PC-9 (cell line): ENCODE measurements at regions not wholly inside any gene's neighbourhood (a gene's known extent, or its start where the extent isn't known, plus 50 kb on each side); places are given as distances from the start of the nearest gene placed in this dataset.

ENCODE experiments used
- BruUV-seq: library from RNA; stranded (reverse); fragments of 400-500 nt; replicated peaks from 2 replicates; lab custom pipeline; 2021; lab: Mats Ljungman, UMichigan
- CTCF ChIA-PET: fragments of 300-600 bp; sonication (Branson Sonifier 250); formaldehyde crosslinking; loops from one replicate; lab custom pipeline; 2022; ENCODE audit warnings: antibody characterized with exemption; lab: Charles Lee
- POLR2A ChIA-PET: fragments of 300-600 bp; sonication (Branson Sonifier 250); formaldehyde crosslinking; loops from one replicate; lab custom pipeline; 2022; ENCODE audit warnings: antibody characterized with exemption; ENCODE audit not compliant: unreplicated experiment; lab: Charles Lee
- DNase-seq, 2 experiments: peaks; one replicate each; pipeline versions ENCODE4 v3.0.0 to v3.0.0-alpha.2; 2015 to 2022; ENCODE audit warnings: mixed read lengths in 1 of 2
- H2AFZ ChIP-seq: fragments of 200-600 bp; sonication (generic); 2 replicates; pipeline ENCODE4 v1.8.1; 2017; ENCODE audit warnings: antibody characterized with exemption
- H3F3A ChIP-seq: fragments of 200-600 bp; sonication (generic); 2 replicates; pipeline ENCODE4 v1.8.1; 2017; ENCODE audit warnings: antibody characterized with exemption, mild to moderate bottlenecking, low read depth; ENCODE audit not compliant: insufficient read depth
- H3K27ac ChIP-seq: fragments of 200-600 bp; sonication (generic); 2 replicates; pipeline ENCODE4 v1.6.1; 2016; ENCODE audit warnings: mixed run types
- H3K27me3 ChIP-seq: fragments of 200-600 bp; sonication (generic); 2 replicates; pipeline ENCODE4 v1.6.1; 2016; ENCODE audit warnings: low read depth, mixed run types; ENCODE audit not compliant: insufficient read depth
- H3K36me3 ChIP-seq: fragments of 200-600 bp; sonication (generic); 2 replicates; pipeline ENCODE4 v1.6.1; 2016; ENCODE audit warnings: low read depth, mixed run types
- H3K4me1 ChIP-seq: fragments of 200-600 bp; sonication (generic); replicated peaks from 2 replicates; pipeline ENCODE4 v1.6.1; 2016; ENCODE audit warnings: mixed run types; ENCODE audit not compliant: insufficient read depth
- H3K4me2 ChIP-seq: fragments of 200-600 bp; sonication (generic); 2 replicates; pipeline ENCODE4 v1.6.1; 2017; ENCODE audit warnings: mixed run types
- H3K4me3 ChIP-seq: fragments of 200-600 bp; sonication (generic); 2 replicates; pipeline ENCODE4 v1.6.1; 2016; ENCODE audit warnings: mixed run types
- H3K79me2 ChIP-seq: fragments of 200-600 bp; sonication (generic); 2 replicates; pipeline ENCODE4 v1.6.1; 2017; ENCODE audit warnings: low read depth, mixed run types
- H3K9me2 ChIP-seq: fragments of 200-600 bp; sonication (generic); 2 replicates; pipeline ENCODE4 v1.8.1; 2017; ENCODE audit warnings: mild to moderate bottlenecking; ENCODE audit not compliant: insufficient read depth
- H3K9me3 ChIP-seq: fragments of 200-600 bp; sonication (generic); 2 replicates; pipeline ENCODE4 v1.8.1; 2016; ENCODE audit warnings: low read depth; ENCODE audit not compliant: insufficient read depth
- H4K20me1 ChIP-seq: fragments of 200-600 bp; sonication (generic); 2 replicates; pipeline ENCODE4 v1.8.1; 2017; ENCODE audit not compliant: insufficient read depth
- EZH2 ChIP-seq: fragments of 200-600 bp; sonication (generic); IDR thresholded peaks from 2 replicates; pipeline ENCODE4 v1.8.0; 2017; ENCODE audit warnings: antibody characterized with exemption, low read depth
- intact Hi-C: fragments of 100-400 bp; cut with micrococcal nuclease; formaldehyde crosslinking; loops from one replicate; pipeline ENCODE4 v1.10.0; 2022; ENCODE audit not compliant: unreplicated experiment
- TF ChIP-seq, protein P1 (sequence below): fragments of 200-600 bp; sonication (generic); conservative IDR thresholded peaks from 2 replicates; pipeline ENCODE4 v1.6.1; 2017; ENCODE audit warnings: mixed run types, antibody characterized with exemption, mild to moderate bottlenecking, moderate library complexity

DNA sequence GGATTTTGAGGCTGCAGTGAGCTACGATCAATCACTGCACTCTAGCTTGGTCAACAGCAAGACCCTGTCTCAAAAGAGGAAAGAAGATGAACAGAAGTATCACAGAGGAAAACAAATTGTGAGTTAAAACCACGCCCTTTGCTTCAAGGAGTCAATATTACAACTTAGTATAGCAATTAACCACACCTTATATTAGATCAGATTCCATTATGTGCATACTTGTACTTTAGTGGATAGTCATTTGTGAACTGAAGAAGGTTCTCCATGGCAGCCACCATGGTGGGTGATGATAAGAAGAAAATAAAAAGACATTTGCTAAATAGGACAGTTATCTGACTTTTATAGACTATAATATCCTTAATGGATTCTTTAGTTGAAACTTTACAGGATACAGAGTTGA, 72.3 kb upstream of the EFEMP1 start:
- Histone ChIP-seq H3K27me3 (no peaks in the 10 kb centered on the region), H3K9me3 (no peaks in the 10 kb centered on the region), H3K27ac (no peak overlapping the region), H2AFZ (no peak overlapping the region), H3K4me2 (no peak overlapping the region), H3F3A (no peaks in the 10 kb centered on the region), H3K4me3 (no peak overlapping the region), H3K79me2 (no peaks in the 10 kb centered on the region), H3K9me2 (peaks cover 6% of the 10 kb centered on the region; the same call in 1 of the 2 replicates), H3K4me1 (peaks cover 8% of the 10 kb centered on the region; the same call in 1 of the 2 replicates), H3K36me3 (no peaks in the 10 kb centered on the region), H4K20me1 (no peaks in the 10 kb centered on the region)
- POLR2A ChIA-PET = no interaction called here
- no peak for TF ChIP-seq EZH2
- TF ChIP-seq, protein P1, sequence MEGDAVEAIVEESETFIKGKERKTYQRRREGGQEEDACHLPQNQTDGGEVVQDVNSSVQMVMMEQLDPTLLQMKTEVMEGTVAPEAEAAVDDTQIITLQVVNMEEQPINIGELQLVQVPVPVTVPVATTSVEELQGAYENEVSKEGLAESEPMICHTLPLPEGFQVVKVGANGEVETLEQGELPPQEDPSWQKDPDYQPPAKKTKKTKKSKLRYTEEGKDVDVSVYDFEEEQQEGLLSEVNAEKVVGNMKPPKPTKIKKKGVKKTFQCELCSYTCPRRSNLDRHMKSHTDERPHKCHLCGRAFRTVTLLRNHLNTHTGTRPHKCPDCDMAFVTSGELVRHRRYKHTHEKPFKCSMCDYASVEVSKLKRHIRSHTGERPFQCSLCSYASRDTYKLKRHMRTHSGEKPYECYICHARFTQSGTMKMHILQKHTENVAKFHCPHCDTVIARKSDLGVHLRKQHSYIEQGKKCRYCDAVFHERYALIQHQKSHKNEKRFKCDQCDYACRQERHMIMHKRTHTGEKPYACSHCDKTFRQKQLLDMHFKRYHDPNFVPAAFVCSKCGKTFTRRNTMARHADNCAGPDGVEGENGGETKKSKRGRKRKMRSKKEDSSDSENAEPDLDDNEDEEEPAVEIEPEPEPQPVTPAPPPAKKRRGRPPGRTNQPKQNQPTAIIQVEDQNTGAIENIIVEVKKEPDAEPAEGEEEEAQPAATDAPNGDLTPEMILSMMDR = no peak
- no TSS peak for BruUV-seq
- intact Hi-C loops = no loop called here
- CTCF ChIA-PET = no interaction called here
- no peak for DNase-seq

GRCh38 chr2:55999231-55999630, 75.6 kb upstream of the EFEMP1 start:
- H3K79me2 ChIP-seq = no peaks in the 10 kb centered on the region
- intact Hi-C loops = no loop called here
- H3K4me2 ChIP-seq = no peak overlapping the region
- no peak overlapping the region for H3K4me3 ChIP-seq
- no peaks in the 10 kb centered on the region for H3F3A ChIP-seq
- H3K9me2 ChIP-seq = peaks cover 6% of the 10 kb centered on the region; the same call in 1 of the 2 replicates
- no peak overlapping the region for H3K27ac ChIP-seq
- CTCF ChIA-PET = no interaction called here
- H3K27me3 ChIP-seq = no peaks in the 10 kb centered on the region
- DNase-seq = no peak
- BruUV-seq = no TSS peak
- H2AFZ ChIP-seq = no peak overlapping the region
- no peaks in the 10 kb centered on the region for H3K36me3 ChIP-seq
- POLR2A ChIA-PET = no interaction called here
- no peaks in the 10 kb centered on the region for H3K4me1 ChIP-seq
- no peaks in the 10 kb centered on the region for H3K9me3 ChIP-seq
- no peak for TF ChIP-seq EZH2
- TF ChIP-seq, protein P1 = no peak
- no peaks in the 10 kb centered on the region for H4K20me1 ChIP-seq

DNA sequence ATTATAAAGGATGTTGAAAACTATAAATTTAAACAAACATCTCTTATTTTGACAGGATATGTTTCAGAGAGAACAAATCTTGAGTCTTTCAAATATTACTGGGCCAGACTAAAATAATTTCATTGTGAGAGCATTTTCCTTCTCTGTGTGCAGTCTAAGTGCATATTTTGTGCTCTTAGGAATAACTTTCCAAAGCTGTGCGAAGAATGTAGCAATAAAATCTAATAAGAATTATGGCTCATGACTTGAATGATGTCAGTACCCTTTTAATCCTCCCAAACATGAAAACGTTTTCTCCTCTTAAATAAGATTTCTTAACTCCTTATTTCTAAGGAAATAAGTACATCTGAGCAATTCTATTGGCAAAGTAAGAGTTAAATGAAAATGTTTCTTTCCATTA, 76.2 kb upstream of the EFEMP1 start:
- no peaks in the 10 kb centered on the region for H3K27me3 ChIP-seq
- 0 out of 2 replicates have a peak overlapping the region, but pooled peaks have one; percentile 9 for H2AFZ ChIP-seq
- intact Hi-C loops = no loop called here
- no peaks in the 10 kb centered on the region for H3K79me2 ChIP-seq
- DNase-seq = no peak
- no peaks in the 10 kb centered on the region for H3K9me3 ChIP-seq
- no peak overlapping the region for H3K4me2 ChIP-seq
- H3K4me1 ChIP-seq = no peaks in the 10 kb centered on the region
- no peak overlapping the region for H3K4me3 ChIP-seq
- no peaks in the 10 kb centered on the region for H3K36me3 ChIP-seq
- H3K27ac ChIP-seq = no peak overlapping the region
- TF ChIP-seq, protein P1 = no peak
- no peak for TF ChIP-seq EZH2
- POLR2A ChIA-PET = no interaction called here
- peaks cover 6% of the 10 kb centered on the region; the same call in 1 of the 2 replicates for H3K9me2 ChIP-seq
- CTCF ChIA-PET = no interaction called here
- no peaks in the 10 kb centered on the region for H3F3A ChIP-seq
- BruUV-seq = no TSS peak
- H4K20me1 ChIP-seq = no peaks in the 10 kb centered on the region
